GM10248 (cell line): ENCODE measurements at regions not wholly inside any gene's neighbourhood (a gene's known extent, or its start where the extent isn't known, plus 50 kb on each side); places are given as distances from the start of the nearest gene placed in this dataset.

ENCODE experiments used
- CTCF ChIA-PET: fragments of 300-600 bp; sonication (Branson Sonifier 250); formaldehyde crosslinking; extraction: SDS; loops from one replicate; lab custom pipeline; 2021; ENCODE audit warnings: antibody characterized with exemption; lab: Yijun Ruan, JAX
- POLR2A ChIA-PET: fragments of 350-650 bp; sonication (Branson Sonifier 250); formaldehyde crosslinking; extraction: SDS; loops from one replicate; lab custom pipeline; 2020; ENCODE audit warnings: antibody characterized with exemption; lab: Yijun Ruan, JAX
- DNase-seq: peaks from one replicate; pipeline ENCODE4 v3.0.0; 2012; ENCODE audit errors: extremely low spot score
- CTCF ChIP-seq: IDR thresholded peaks from 2 replicates; pipeline ENCODE4 v1.5.1; 2012; ENCODE audit warnings: mild to moderate bottlenecking, low read depth; ENCODE audit errors: extremely low read depth, missing control alignments, control extremely low read depth

DNA sequence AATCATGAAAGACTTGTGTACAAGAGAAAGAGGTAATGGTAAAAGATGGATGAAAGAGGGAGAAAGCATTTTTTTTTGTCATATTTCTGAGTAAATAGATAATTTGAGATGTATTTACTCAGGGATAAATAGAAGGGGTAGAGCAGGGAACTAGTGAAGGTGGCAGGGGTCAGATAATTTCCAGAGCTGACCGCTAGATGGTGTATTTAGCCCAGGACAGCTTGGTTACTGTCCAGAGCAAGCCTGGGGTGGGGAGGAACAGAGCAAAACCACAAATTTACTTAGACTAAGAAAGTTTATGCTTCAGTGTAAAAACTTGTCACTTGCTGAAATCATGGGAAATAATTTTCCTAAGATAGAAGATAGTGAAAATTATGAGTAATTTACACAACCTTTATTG lies 91.5 kb downstream of the XCL2 start:
- peak; percentile 19 for TF ChIP-seq CTCF
- DNase-seq: no peak
- ChIA-PET POLR2A (no interaction called here), CTCF (interaction anchor here (1.4 to 5.4 kb wide), 4 partner anchors 9 to 123 kb away, joined by 3 to 29 read pairs (median 4); no protein-coding TSS in a partner anchor)

DNA sequence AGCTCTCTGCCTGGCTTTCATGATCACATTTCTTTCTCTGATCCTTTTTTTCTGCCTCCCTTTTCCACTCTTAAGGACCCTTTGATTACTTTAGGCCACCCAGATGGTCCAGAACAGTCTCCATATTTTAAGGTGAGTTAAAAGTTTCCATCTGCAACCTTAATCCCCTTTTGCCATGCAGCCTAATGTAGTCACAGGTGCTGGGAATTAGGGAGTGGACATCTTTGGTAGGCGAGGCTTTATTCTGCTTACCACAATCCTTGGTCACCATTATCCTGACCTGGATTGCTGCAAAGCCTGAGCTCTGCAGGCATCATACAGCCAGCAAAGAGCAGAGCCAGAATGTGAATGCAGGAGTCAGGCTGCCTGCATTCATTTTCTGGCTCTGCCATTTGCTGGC lies 95.9 kb downstream of the XCL2 start:
- no peak for DNase-seq
- no peak for TF ChIP-seq CTCF
- CTCF ChIA-PET: interaction anchor here (0.7 to 4.5 kb wide), 2 partner anchors 9 to 17 kb away, joined by 3 to 25 read pairs; no protein-coding TSS in a partner anchor
- POLR2A ChIA-PET: no interaction called here

- POLR2A ChIA-PET: no interaction called here
- CTCF ChIA-PET: interaction anchor here (1.0 to 4.5 kb wide), 8 partner anchors 7 to 154 kb away, joined by 3 to 25 read pairs (median 3); no protein-coding TSS in a partner anchor
- no peak for TF ChIP-seq CTCF
- DNase-seq: no peak
These were observed 97.7 kb downstream of the XCL2 start for GRCh38 chr1:168446081-168446480.

- no peak for DNase-seq
- CTCF ChIA-PET: interaction anchor here (1.0 to 3.4 kb wide), 9 partner anchors 8 to 904 kb away, joined by 3 to 14 read pairs (median 3); no protein-coding TSS in a partner anchor
- TF ChIP-seq CTCF: no peak
- POLR2A ChIA-PET: no interaction called here
These were observed 99.9 kb downstream of the XCL2 start for GRCh38 chr1:168443899-168444298.

DNA sequence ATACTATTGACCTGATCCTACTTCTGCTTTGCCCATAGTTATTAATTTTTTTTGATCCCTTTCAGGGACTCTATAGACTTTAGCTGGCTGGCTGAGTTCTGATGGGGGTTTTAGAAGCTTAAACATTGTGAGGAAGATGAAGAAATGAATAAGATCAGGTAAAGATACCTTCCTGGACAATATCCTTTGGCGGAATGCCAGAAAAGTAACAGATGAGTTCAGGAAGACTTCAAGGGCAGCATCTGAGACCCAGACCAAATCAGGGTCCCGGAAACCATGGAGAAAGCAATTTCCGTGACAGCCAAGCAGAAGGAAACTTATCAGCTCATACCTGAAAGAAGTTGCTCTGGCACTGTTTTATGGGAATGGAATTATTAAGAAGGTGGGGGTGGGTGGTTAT lies 100.4 kb downstream of the XCL2 start:
- POLR2A ChIA-PET: no interaction called here

DNA sequence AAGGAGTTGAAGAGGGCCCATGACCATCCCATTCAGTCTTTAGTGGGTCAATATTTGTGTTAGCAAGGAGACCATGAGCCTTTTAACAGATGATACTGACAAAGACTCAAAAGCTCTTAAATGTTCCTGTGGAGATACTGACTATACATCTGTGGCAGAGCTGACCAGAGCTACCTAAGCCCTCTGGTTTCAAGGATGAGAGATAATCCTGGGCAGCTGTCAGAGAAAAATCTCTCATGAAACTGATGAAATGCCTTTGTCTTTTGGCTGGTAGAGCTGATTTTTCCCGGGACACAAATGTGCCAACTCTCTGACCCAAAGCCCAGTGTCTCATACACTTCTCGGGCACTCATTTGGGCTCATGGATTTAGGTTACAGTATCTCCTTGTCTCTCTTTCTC lies 100.9 kb downstream of the XCL2 start:
- ChIA-PET CTCF (interaction anchor here (1.0 to 3.4 kb wide), 10 partner anchors 9 to 905 kb away, joined by 3 to 14 read pairs (median 4); no protein-coding TSS in a partner anchor), POLR2A (no interaction called here)
- DNase-seq: no peak
- no peak for TF ChIP-seq CTCF

More for the DNA sequence above, 100.4 kb downstream of the XCL2 start:
- DNase-seq: no peak
- CTCF ChIA-PET: interaction anchor here (1.0 to 3.4 kb wide), 11 partner anchors 9 to 905 kb away, joined by 3 to 14 read pairs (median 4); no protein-coding TSS in a partner anchor
- TF ChIP-seq CTCF: no peak
